ENCODE measurements at regions not wholly inside any gene's neighbourhood (a gene's known extent, or its start where the extent isn't known, plus 50 kb on each side); places are given as distances from the start of the nearest gene placed in this dataset.

DNA sequence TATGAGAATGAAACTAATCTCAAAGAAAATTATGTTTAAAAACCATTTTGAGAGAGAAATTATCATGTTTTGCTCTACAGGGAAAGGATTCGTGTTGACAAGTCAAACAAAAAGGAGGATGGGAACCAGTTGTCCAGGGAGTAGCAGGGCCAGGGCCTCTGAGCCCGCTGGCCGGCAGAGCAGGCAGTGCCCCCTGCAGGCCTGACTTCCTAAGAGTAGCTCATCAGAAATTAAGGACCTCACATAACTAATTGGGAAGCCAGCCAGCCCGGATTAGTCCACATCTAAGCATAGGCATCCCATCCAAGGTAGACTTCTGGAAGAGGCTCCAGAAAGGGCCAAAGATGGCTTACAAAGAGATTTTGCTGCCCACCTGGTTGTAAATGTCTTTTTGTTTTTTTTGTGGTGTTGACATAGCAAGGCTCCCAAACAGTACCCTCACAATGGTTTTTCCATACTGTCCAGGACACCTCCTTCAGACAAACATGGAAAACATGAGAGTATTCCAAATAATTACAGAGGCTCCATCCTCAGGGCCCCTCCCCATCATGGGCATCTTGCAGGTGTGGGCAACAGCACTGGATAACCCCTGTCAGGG lies 241.2 kb upstream of the TANK start:
- Histone ChIP-seq H3K9me3 (ENCODE audit: insufficient read depth, low read depth, low read length) (no peaks in the 10 kb centered on the region), H3K36me3 (ENCODE audit: insufficient read depth, low read length) (no peaks in the 10 kb centered on the region), H3K9me2 (replicated peaks; ENCODE audit: low read depth, low read length) (no peaks in the 10 kb centered on the region), H3K27me3 (ENCODE audit: insufficient read depth, low read length, poor library complexity, severe bottlenecking) (no peaks in the 10 kb centered on the region), H3K4me2 (ENCODE audit: low read depth, low read length, poor library complexity, severe bottlenecking) (no peak overlapping the region), H3K79me2 (ENCODE audit: insufficient read depth, low read length) (no peaks in the 10 kb centered on the region), H4K20me1 (ENCODE audit: insufficient read depth, low read length, poor library complexity, severe bottlenecking) (no peaks in the 10 kb centered on the region), H3K9ac (ENCODE audit: low read depth, low read length, poor library complexity, severe bottlenecking) (no peak overlapping the region), H2AFZ (ENCODE audit: low read length) (no peak overlapping the region), H3F3A (ENCODE audit: low read depth) (no peaks in the 10 kb centered on the region), H3K4me1 (ENCODE audit: insufficient read depth, low read length, poor library complexity, severe bottlenecking) (peaks cover 3% of the 10 kb centered on the region), H3K4me3 (ENCODE audit: low read length, poor library complexity, severe bottlenecking) (no peak overlapping the region)
- no peak for TF ChIP-seq EZH2phosphoT487 (IDR thresholded peaks at IDR 0.05; ENCODE audit: borderline replicate concordance)
- TF ChIP-seq, protein P1, sequence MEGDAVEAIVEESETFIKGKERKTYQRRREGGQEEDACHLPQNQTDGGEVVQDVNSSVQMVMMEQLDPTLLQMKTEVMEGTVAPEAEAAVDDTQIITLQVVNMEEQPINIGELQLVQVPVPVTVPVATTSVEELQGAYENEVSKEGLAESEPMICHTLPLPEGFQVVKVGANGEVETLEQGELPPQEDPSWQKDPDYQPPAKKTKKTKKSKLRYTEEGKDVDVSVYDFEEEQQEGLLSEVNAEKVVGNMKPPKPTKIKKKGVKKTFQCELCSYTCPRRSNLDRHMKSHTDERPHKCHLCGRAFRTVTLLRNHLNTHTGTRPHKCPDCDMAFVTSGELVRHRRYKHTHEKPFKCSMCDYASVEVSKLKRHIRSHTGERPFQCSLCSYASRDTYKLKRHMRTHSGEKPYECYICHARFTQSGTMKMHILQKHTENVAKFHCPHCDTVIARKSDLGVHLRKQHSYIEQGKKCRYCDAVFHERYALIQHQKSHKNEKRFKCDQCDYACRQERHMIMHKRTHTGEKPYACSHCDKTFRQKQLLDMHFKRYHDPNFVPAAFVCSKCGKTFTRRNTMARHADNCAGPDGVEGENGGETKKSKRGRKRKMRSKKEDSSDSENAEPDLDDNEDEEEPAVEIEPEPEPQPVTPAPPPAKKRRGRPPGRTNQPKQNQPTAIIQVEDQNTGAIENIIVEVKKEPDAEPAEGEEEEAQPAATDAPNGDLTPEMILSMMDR (conservative IDR thresholded peaks at IDR 0.05; ENCODE audit: low read length) = peak; percentile 85

DNA sequence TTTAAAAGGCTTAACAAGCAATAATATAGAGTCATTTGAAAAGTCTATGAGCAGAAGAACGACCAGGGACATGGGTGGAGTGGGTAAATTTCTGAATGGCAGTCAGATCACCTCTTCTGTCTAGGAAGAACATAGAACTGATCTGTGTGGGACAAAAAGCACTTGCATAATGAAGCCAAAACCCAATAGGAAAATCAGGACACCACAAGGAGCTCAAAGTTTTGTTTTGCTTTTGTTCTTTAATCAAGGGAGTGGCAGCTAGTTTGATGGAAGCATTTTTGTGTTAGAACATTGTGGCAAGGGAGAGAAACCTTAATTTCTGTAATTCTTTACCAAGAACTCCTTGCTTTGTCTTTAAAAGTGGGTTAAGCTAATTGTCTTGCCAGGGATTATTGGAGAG lies 240.2 kb upstream of the TANK start:
- Histone ChIP-seq H3K4me2 (ENCODE audit: low read depth, low read length, poor library complexity, severe bottlenecking) (no peak overlapping the region), H2AFZ (ENCODE audit: low read length) (no peak overlapping the region)

DNA sequence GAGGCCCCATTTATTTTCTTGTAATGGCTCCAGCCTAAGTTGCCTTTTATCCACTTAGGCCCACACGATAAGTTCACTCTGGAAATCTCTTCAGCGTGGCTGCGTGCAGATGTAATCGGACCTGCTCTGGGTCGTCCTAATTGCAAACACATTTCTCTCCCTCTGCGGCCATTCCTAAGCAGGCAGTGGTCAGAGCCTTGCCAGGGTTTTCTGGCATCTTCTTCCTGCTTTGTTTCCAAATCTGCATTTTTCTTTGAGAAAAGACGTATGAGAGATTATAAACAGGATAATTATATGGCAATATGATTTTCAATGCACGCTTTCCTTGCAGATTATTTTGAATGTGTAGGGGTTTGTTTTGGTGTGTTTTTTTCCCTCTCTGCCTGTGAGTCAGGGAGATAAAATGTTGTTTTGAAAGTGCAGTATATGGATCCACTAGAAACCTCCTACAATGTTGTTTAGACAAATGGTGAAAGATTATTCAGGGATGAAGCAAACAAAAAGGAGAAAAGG lies 239.4 kb upstream of the TANK start:
- TF ChIP-seq, protein P1 (conservative IDR thresholded peaks at IDR 0.05; ENCODE audit: low read length) = no peak
- TF ChIP-seq EZH2phosphoT487 (IDR thresholded peaks at IDR 0.05; ENCODE audit: borderline replicate concordance) = no peak
- no peaks in the 10 kb centered on the region for H3K4me1 ChIP-seq (ENCODE audit: insufficient read depth, low read length, poor library complexity, severe bottlenecking)
- no peaks in the 10 kb centered on the region for H3K27me3 ChIP-seq (ENCODE audit: insufficient read depth, low read length, poor library complexity, severe bottlenecking)
- H3F3A ChIP-seq (ENCODE audit: low read depth) = no peaks in the 10 kb centered on the region
- H3K4me3 ChIP-seq (ENCODE audit: low read length, poor library complexity, severe bottlenecking) = no peak overlapping the region
- H2AFZ ChIP-seq (ENCODE audit: low read length) = no peak overlapping the region
- no peaks in the 10 kb centered on the region for H3K9me2 ChIP-seq (replicated peaks; ENCODE audit: low read depth, low read length)
- H3K9ac ChIP-seq (ENCODE audit: low read depth, low read length, poor library complexity, severe bottlenecking) = no peak overlapping the region
- H3K9me3 ChIP-seq (ENCODE audit: insufficient read depth, low read depth, low read length) = no peaks in the 10 kb centered on the region
- no peak overlapping the region for H3K4me2 ChIP-seq (ENCODE audit: low read depth, low read length, poor library complexity, severe bottlenecking)
- no peaks in the 10 kb centered on the region for H4K20me1 ChIP-seq (ENCODE audit: insufficient read depth, low read length, poor library complexity, severe bottlenecking)
- H3K79me2 ChIP-seq (ENCODE audit: insufficient read depth, low read length) = no peaks in the 10 kb centered on the region
- H3K36me3 ChIP-seq (ENCODE audit: insufficient read depth, low read length) = no peaks in the 10 kb centered on the region

More for the DNA sequence above, 240.2 kb upstream of the TANK start:
- H4K20me1 ChIP-seq (ENCODE audit: insufficient read depth, low read length, poor library complexity, severe bottlenecking) = no peaks in the 10 kb centered on the region
- no peaks in the 10 kb centered on the region for H3K36me3 ChIP-seq (ENCODE audit: insufficient read depth, low read length)
- H3K9me3 ChIP-seq (ENCODE audit: insufficient read depth, low read depth, low read length) = no peaks in the 10 kb centered on the region
- no peaks in the 10 kb centered on the region for H3F3A ChIP-seq (ENCODE audit: low read depth)
- H3K9ac ChIP-seq (ENCODE audit: low read depth, low read length, poor library complexity, severe bottlenecking) = no peak overlapping the region
- no peaks in the 10 kb centered on the region for H3K27me3 ChIP-seq (ENCODE audit: insufficient read depth, low read length, poor library complexity, severe bottlenecking)
- no peaks in the 10 kb centered on the region for H3K4me1 ChIP-seq (ENCODE audit: insufficient read depth, low read length, poor library complexity, severe bottlenecking)
- no peaks in the 10 kb centered on the region for H3K9me2 ChIP-seq (replicated peaks; ENCODE audit: low read depth, low read length)
- no peak overlapping the region for H3K4me3 ChIP-seq (ENCODE audit: low read length, poor library complexity, severe bottlenecking)
- TF ChIP-seq, protein P1 (conservative IDR thresholded peaks at IDR 0.05; ENCODE audit: low read length) = no peak
- no peak for TF ChIP-seq EZH2phosphoT487 (IDR thresholded peaks at IDR 0.05; ENCODE audit: borderline replicate concordance)
- no peaks in the 10 kb centered on the region for H3K79me2 ChIP-seq (ENCODE audit: insufficient read depth, low read length)

Data from Loucy (cell line).